PC-3 (cell line): ENCODE measurements at regions not wholly inside any gene's neighbourhood (a gene's known extent, or its start where the extent isn't known, plus 50 kb on each side); places are given as distances from the start of the nearest gene placed in this dataset.

Experiments
- ATAC-seq: fragments of 200-7000 bp; cut with Tn5 transposase; 2 replicates; pipeline ENCODE4 v1.9.1; 2020; ENCODE audit warnings: mild to moderate bottlenecking, moderate library complexity
- BruUV-seq: library from RNA; stranded (reverse); fragments of 400-500 nt; replicated peaks from 2 replicates; lab custom pipeline; 2021; lab: Mats Ljungman, UMichigan
- CTCF ChIA-PET: fragments of 300-600 bp; sonication (Branson Sonifier 250); formaldehyde crosslinking; loops from one replicate; lab custom pipeline; 2022; ENCODE audit warnings: antibody characterized with exemption; lab: Charles Lee
- POLR2A ChIA-PET: fragments of 300-600 bp; sonication (Branson Sonifier 250); formaldehyde crosslinking; loops from one replicate; lab custom pipeline; 2022; ENCODE audit warnings: antibody characterized with exemption; ENCODE audit not compliant: unreplicated experiment; lab: Charles Lee
- DNase-seq: peaks from one replicate; pipeline ENCODE4 v3.0.0-alpha.2; 2015
- H2AFZ ChIP-seq: fragments of 300-600 bp; sonication (generic); 2 replicates; pipeline ENCODE4 v1.6.0; 2016; ENCODE audit warnings: antibody characterized with exemption, low read length
- H3F3A ChIP-seq: fragments of 300-600 bp; sonication (generic); one replicate; pipeline ENCODE4 v1.6.0; 2017; ENCODE audit warnings: antibody characterized with exemption, low read length, control low read depth, mild to moderate bottlenecking; ENCODE audit not compliant: unreplicated experiment
- H3K27ac ChIP-seq: fragments of 300-600 bp; sonication (generic); 2 replicates; pipeline ENCODE4 v1.5.1; 2016; ENCODE audit warnings: mild to moderate bottlenecking, low read length
- H3K27me3 ChIP-seq: fragments of 300-600 bp; sonication (generic); 2 replicates; pipeline ENCODE4 v1.6.1; 2016; ENCODE audit warnings: low read length, mixed read lengths
- H3K36me3 ChIP-seq: fragments of 300-600 bp; sonication (generic); 2 replicates; pipeline ENCODE4 v1.6.1; 2016; ENCODE audit warnings: low read depth, mixed run types, low read length, mixed read lengths
- H3K4me1 ChIP-seq: fragments of 300-600 bp; sonication (generic); 2 replicates; pipeline ENCODE4 v1.5.1; 2016; ENCODE audit warnings: low read length; ENCODE audit not compliant: insufficient read depth
- H3K4me2 ChIP-seq: fragments of 300-600 bp; sonication (generic); 2 replicates; pipeline ENCODE4 v1.6.0; 2016; ENCODE audit warnings: low read length
- H3K4me3 ChIP-seq: fragments of 300-600 bp; sonication (generic); 2 replicates; pipeline ENCODE4 v1.5.1; 2016; ENCODE audit warnings: mild to moderate bottlenecking, low read length, mixed read lengths
- H3K79me2 ChIP-seq: fragments of 300-600 bp; sonication (generic); 2 replicates; pipeline ENCODE4 v1.6.1; 2017; ENCODE audit warnings: low read length, mixed read lengths
- H3K9ac ChIP-seq: fragments of 300-600 bp; sonication (generic); 2 replicates; pipeline ENCODE4 v1.6.0; 2016; ENCODE audit warnings: mild to moderate bottlenecking, low read length
- H3K9me2 ChIP-seq: fragments of 300-600 bp; sonication (generic); replicated peaks from 2 replicates; pipeline ENCODE4 v1.6.1; 2016; ENCODE audit warnings: mixed run types, low read length, mixed read lengths
- H3K9me3 ChIP-seq: fragments of 300-600 bp; sonication (generic); 2 replicates; pipeline ENCODE4 v1.6.1; 2016; ENCODE audit warnings: low read length, mixed read lengths
- H4K20me1 ChIP-seq: fragments of 300-600 bp; sonication (generic); 2 replicates; pipeline ENCODE4 v1.6.1; 2016; ENCODE audit warnings: low read length, mixed read lengths
- EZH2 ChIP-seq: fragments of 300-600 bp; sonication (generic); IDR thresholded peaks from one replicate; pipeline ENCODE4 v1.6.1; 2017; ENCODE audit warnings: antibody characterized with exemption, mild to moderate bottlenecking, low read length; ENCODE audit not compliant: unreplicated experiment
- EZH2phosphoT487 ChIP-seq: fragments of 300-600 bp; sonication (generic); IDR thresholded peaks from 2 replicates; pipeline ENCODE4 v1.6.1; 2018; ENCODE audit warnings: mild to moderate bottlenecking, antibody characterized with exemption, low read length, borderline replicate concordance
- intact Hi-C: fragments of 100-400 bp; cut with micrococcal nuclease; formaldehyde crosslinking; loops from 2 replicates; pipeline ENCODE4 v1.9.0; 2023
- TF ChIP-seq, protein P1 (sequence below): fragments of 300-600 bp; sonication (generic); conservative IDR thresholded peaks from 2 replicates; pipeline ENCODE4 v1.5.1; 2017; ENCODE audit warnings: antibody characterized with exemption, low read depth, mild to moderate bottlenecking, low read length

DNA sequence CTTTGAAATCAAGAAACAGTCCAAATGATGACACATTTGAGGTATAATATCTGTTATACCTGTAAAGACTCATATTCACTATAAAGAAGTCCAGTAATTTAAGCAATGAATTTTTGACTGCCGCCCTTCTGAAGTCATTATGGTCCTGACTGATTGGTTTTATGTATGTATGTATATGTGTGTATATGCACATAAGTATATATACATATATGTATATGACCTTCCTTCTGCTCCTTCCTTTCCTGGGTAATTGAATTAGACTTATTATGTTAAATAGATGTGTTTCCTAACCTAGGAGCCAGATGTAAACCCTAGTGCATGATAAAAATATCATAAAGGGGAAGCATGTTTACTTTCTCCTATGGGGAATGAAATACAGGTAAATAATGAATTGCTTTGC lies 343.1 kb upstream of the BRINP1 start:
- Histone ChIP-seq H3K9me2 (no peaks in the 10 kb centered on the region), H3K79me2 (no peaks in the 10 kb centered on the region), H4K20me1 (no peaks in the 10 kb centered on the region), H3F3A (no peaks in the 10 kb centered on the region), H3K9me3 (no peaks in the 10 kb centered on the region), H3K4me3 (no peak overlapping the region), H3K9ac (no peak overlapping the region), H3K27me3 (no peaks in the 10 kb centered on the region), H2AFZ (no peak overlapping the region), H3K4me1 (no peaks in the 10 kb centered on the region), H3K36me3 (no peaks in the 10 kb centered on the region), H3K4me2 (no peak overlapping the region), H3K27ac (no peak overlapping the region)
- POLR2A ChIA-PET = no interaction called here
- DNase-seq (no peak), ATAC-seq (no peak)
- no TSS peak for BruUV-seq
- TF ChIP-seq, protein P1, sequence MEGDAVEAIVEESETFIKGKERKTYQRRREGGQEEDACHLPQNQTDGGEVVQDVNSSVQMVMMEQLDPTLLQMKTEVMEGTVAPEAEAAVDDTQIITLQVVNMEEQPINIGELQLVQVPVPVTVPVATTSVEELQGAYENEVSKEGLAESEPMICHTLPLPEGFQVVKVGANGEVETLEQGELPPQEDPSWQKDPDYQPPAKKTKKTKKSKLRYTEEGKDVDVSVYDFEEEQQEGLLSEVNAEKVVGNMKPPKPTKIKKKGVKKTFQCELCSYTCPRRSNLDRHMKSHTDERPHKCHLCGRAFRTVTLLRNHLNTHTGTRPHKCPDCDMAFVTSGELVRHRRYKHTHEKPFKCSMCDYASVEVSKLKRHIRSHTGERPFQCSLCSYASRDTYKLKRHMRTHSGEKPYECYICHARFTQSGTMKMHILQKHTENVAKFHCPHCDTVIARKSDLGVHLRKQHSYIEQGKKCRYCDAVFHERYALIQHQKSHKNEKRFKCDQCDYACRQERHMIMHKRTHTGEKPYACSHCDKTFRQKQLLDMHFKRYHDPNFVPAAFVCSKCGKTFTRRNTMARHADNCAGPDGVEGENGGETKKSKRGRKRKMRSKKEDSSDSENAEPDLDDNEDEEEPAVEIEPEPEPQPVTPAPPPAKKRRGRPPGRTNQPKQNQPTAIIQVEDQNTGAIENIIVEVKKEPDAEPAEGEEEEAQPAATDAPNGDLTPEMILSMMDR = no peak
- no peak for TF ChIP-seq EZH2
- no peak for TF ChIP-seq EZH2phosphoT487
- CTCF ChIA-PET = no interaction called here
- intact Hi-C loops = no loop called here

DNA sequence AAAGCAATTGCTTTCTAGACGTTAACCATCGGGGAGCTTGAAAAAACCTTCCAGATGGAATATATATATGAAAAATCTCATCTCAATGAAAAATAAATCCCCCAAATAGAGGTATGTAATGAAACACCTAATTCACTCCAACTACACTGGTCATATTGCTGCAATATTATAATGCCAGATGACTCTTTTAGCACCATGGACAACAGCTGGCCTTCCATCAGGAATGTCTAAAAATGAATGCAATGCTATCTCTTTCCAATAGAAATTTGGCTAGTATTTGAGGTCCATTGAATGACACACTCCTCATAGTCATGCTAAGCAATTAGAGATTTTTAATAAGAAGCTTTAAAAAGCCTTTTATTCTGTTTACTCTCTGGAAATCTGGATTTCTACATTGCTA lies 340.2 kb upstream of the BRINP1 start:
- no peak overlapping the region for H3K4me3 ChIP-seq
- H3K9ac ChIP-seq = no peak overlapping the region
- no TSS peak for BruUV-seq
- TF ChIP-seq EZH2phosphoT487 (no peak), EZH2 (no peak)
- TF ChIP-seq, protein P1 = no peak
- H3K9me3 ChIP-seq = no peaks in the 10 kb centered on the region
- H2AFZ ChIP-seq = no peak overlapping the region
- POLR2A ChIA-PET = no interaction called here
- H3K27ac ChIP-seq = no peak overlapping the region
- H3K27me3 ChIP-seq = no peaks in the 10 kb centered on the region
- H4K20me1 ChIP-seq = no peaks in the 10 kb centered on the region
- intact Hi-C loops = no loop called here
- H3K79me2 ChIP-seq = no peaks in the 10 kb centered on the region
- H3F3A ChIP-seq = no peaks in the 10 kb centered on the region
- H3K4me1 ChIP-seq = no peaks in the 10 kb centered on the region
- H3K36me3 ChIP-seq = no peaks in the 10 kb centered on the region
- no peak overlapping the region for H3K4me2 ChIP-seq
- CTCF ChIA-PET = no interaction called here
- DNase-seq = no peak
- ATAC-seq = no peak
- no peaks in the 10 kb centered on the region for H3K9me2 ChIP-seq

DNA sequence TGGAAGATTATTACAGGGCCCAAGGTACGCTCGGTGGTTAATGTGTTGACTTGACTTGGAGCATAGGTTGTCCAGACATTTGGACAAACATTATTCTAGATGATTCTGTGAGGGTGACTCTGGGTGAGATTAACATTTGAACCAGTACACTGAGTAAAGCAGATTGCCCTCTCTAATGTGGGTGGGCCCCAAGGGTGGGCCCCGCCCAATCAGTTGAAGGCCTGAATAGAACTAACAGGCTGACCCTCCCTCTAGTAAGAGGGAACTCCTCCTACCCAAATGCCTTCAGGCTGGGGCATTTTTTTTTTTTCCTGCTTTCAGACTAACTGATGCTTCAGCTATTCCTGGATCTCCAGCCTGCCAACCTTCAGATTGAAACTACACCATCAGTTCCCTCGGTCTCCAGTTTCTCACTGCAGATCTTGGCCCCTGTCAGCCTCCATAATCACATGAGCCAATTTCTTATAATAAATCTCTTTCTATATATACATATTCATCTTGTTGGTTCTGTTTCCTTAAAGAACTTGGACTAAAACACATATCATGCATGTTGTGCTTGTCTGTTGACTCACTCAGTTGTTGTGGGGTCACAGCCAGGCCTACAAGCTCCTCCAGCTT lies 338.1 kb upstream of the BRINP1 start:
- ChIA-PET POLR2A (no interaction called here), CTCF (no interaction called here)
- no peak for ATAC-seq

More for the DNA sequence above, 338.1 kb upstream of the BRINP1 start:
- no peak overlapping the region for H3K9ac ChIP-seq
- no peak overlapping the region for H2AFZ ChIP-seq
- intact Hi-C loops = no loop called here
- H3K79me2 ChIP-seq = no peaks in the 10 kb centered on the region
- no peaks in the 10 kb centered on the region for H3K27me3 ChIP-seq
- DNase-seq = no peak
- no peaks in the 10 kb centered on the region for H3K4me1 ChIP-seq
- TF ChIP-seq EZH2 = no peak
- TF ChIP-seq, protein P1 = no peak
- H4K20me1 ChIP-seq = no peaks in the 10 kb centered on the region
- H3K4me3 ChIP-seq = no peak overlapping the region
- no peaks in the 10 kb centered on the region for H3K9me2 ChIP-seq
- H3K27ac ChIP-seq = no peak overlapping the region
- no TSS peak for BruUV-seq
- no peaks in the 10 kb centered on the region for H3K9me3 ChIP-seq
- no peaks in the 10 kb centered on the region for H3K36me3 ChIP-seq
- no peak overlapping the region for H3K4me2 ChIP-seq
- no peaks in the 10 kb centered on the region for H3F3A ChIP-seq
